HEK293 (cell line): ENCODE measurements at regions not wholly inside any gene's neighbourhood (a gene's known extent, or its start where the extent isn't known, plus 50 kb on each side); places are given as distances from the start of the nearest gene placed in this dataset.
A peak's percentile ranks its signal among the peaks of the same experiment; 100 is the strongest.

Source experiments
- CTCF ChIA-PET: fragments of 350-600 bp; formaldehyde crosslinking; extraction: SDS; loops from one replicate; lab custom pipeline; 2021; ENCODE audit warnings: antibody characterized with exemption; lab: Yijun Ruan, JAX
- POLR2A ChIA-PET: fragments of 300-600 bp; formaldehyde crosslinking; extraction: SDS; loops from one replicate; lab custom pipeline; 2020; ENCODE audit warnings: antibody characterized with exemption, inconsistent platforms; lab: Yijun Ruan, JAX
- H3K27ac ChIP-seq: fragments of 200-500 bp; sonication (Bioruptor generic); 2 replicates; pipeline ENCODE4 v1.5.1; 2014; ENCODE audit warnings: low read depth, low read length, control low read depth, inconsistent platforms; ENCODE audit errors: extremely low read depth
- H3K36me3 ChIP-seq, 2 experiments: fragments of 200-500 bp in 1 of 2; sonication (Bioruptor generic) in 1 of 2; 1 replicate in 1 of 2; 2 replicates in 1 of 2; pipeline ENCODE4 v1.5.1; 2014 to 2017; ENCODE audit warnings: inconsistent platforms in 2 of 2, low read length in 2 of 2; ENCODE audit not compliant: control insufficient read depth in 2 of 2, insufficient read depth in 1 of 2
- H3K4me1 ChIP-seq: fragments of 200-500 bp; sonication (Bioruptor generic); 2 replicates; pipeline ENCODE4 v1.5.1; 2014; ENCODE audit warnings: mild to moderate bottlenecking, low read length, inconsistent platforms; ENCODE audit not compliant: control insufficient read depth, insufficient read depth
- H3K4me3 ChIP-seq: 2 replicates; pipeline ENCODE4 v1.5.1; 2011; ENCODE audit warnings: low read depth, mild to moderate bottlenecking, control low read depth, low read length, moderate library complexity
- H3K9me3 ChIP-seq: fragments of 200-500 bp; sonication (Bioruptor generic); 2 replicates; pipeline ENCODE4 v1.5.1; 2014; ENCODE audit warnings: low read depth, low read length, inconsistent platforms; ENCODE audit not compliant: control insufficient read depth, insufficient read depth
- IKZF3 ChIP-seq: fragments of 450-650 bp; IDR thresholded peaks from 2 replicates; pipeline ENCODE4 v1.5.0; 2018; ENCODE audit warnings: missing biosample characterization, mild to moderate bottlenecking, missing genetic modification characterization, moderate library complexity
- MYNN ChIP-seq: fragments of 450-650 bp; formaldehyde crosslinking; IDR thresholded peaks from 2 replicates; pipeline ENCODE4 v1.5.1; 2016; ENCODE audit warnings: missing biosample characterization, missing genetic modification characterization, borderline replicate concordance
- SCRT2 ChIP-seq: fragments of 450-650 bp; formaldehyde crosslinking; IDR thresholded peaks from 2 replicates; pipeline ENCODE4 v1.5.1; 2016; ENCODE audit warnings: missing biosample characterization, missing genetic modification characterization
- SP2 ChIP-seq: fragments of 450-650 bp; formaldehyde crosslinking; IDR thresholded peaks from 2 replicates; pipeline ENCODE4 v1.5.1; 2016; ENCODE audit warnings: missing biosample characterization, missing genetic modification characterization
- WT1 ChIP-seq: fragments of 450-650 bp; formaldehyde crosslinking; IDR thresholded peaks from 2 replicates; pipeline ENCODE4 v1.5.1; 2016; ENCODE audit warnings: missing biosample characterization, missing genetic modification characterization
- ZBTB1 ChIP-seq: fragments of 450-650 bp; formaldehyde crosslinking; IDR thresholded peaks from 2 replicates; pipeline ENCODE4 v1.5.1; 2016; ENCODE audit warnings: missing biosample characterization, missing genetic modification characterization
- ZBTB44 ChIP-seq: fragments of 450-650 bp; IDR thresholded peaks from 2 replicates; pipeline ENCODE4 v1.5.1; 2018; ENCODE audit warnings: missing biosample characterization, mild to moderate bottlenecking, missing genetic modification characterization
- ZFP3 ChIP-seq: fragments of 450-650 bp; formaldehyde crosslinking; IDR thresholded peaks from 2 replicates; pipeline ENCODE4 v1.5.1; 2016; ENCODE audit warnings: low read depth, missing biosample characterization, missing genetic modification characterization
- ZIC2 ChIP-seq: fragments of 450-650 bp; formaldehyde crosslinking; IDR thresholded peaks from 2 replicates; pipeline ENCODE4 v1.5.1; 2016; ENCODE audit warnings: missing biosample characterization, missing genetic modification characterization
- ZNF155 ChIP-seq: fragments of 450-650 bp; formaldehyde crosslinking; IDR thresholded peaks from 2 replicates; pipeline ENCODE4 v1.5.1; 2016; ENCODE audit warnings: missing biosample characterization, missing genetic modification characterization
- ZNF169 ChIP-seq: fragments of 450-650 bp; formaldehyde crosslinking; IDR thresholded peaks from 2 replicates; pipeline ENCODE4 v1.5.1; 2016; ENCODE audit warnings: missing biosample characterization, missing genetic modification characterization
- ZNF302 ChIP-seq: fragments of 450-650 bp; formaldehyde crosslinking; IDR thresholded peaks from 2 replicates; pipeline ENCODE4 v1.5.1; 2016; ENCODE audit warnings: missing biosample characterization, missing genetic modification characterization, low read depth
- ZNF335 ChIP-seq: fragments of 450-650 bp; formaldehyde crosslinking; conservative IDR thresholded peaks from 2 replicates; pipeline ENCODE4 v1.5.1; 2016; ENCODE audit warnings: missing biosample characterization, missing genetic modification characterization
- ZNF416 ChIP-seq: fragments of 450-650 bp; formaldehyde crosslinking; IDR thresholded peaks from 2 replicates; pipeline ENCODE4 v1.5.1; 2016; ENCODE audit warnings: missing biosample characterization, missing genetic modification characterization
- ZNF529 ChIP-seq: fragments of 450-650 bp; formaldehyde crosslinking; IDR thresholded peaks from 2 replicates; pipeline ENCODE4 v1.5.1; 2017; ENCODE audit warnings: missing genetic modification characterization, missing biosample characterization; ENCODE audit not compliant: insufficient replicate concordance
- ZNF560 ChIP-seq: fragments of 450-650 bp; formaldehyde crosslinking; IDR thresholded peaks from 2 replicates; pipeline ENCODE4 v1.5.1; 2017; ENCODE audit warnings: missing biosample characterization, missing genetic modification characterization, borderline replicate concordance
- ZNF626 ChIP-seq: fragments of 450-650 bp; sonication (Bioruptor Pico); formaldehyde crosslinking; IDR thresholded peaks from 2 replicates; pipeline ENCODE4 v1.5.1; 2018; ENCODE audit warnings: missing biosample characterization, missing genetic modification characterization, inconsistent platforms
- ZNF792 ChIP-seq: fragments of 450-650 bp; formaldehyde crosslinking; IDR thresholded peaks from 2 replicates; pipeline ENCODE4 v1.5.1; 2016; ENCODE audit warnings: missing biosample characterization, missing genetic modification characterization
- TF ChIP-seq, protein P1 (sequence below): fragments of 450-650 bp; formaldehyde crosslinking; IDR thresholded peaks from 2 replicates; pipeline ENCODE4 v1.5.1; 2017; ENCODE audit warnings: missing biosample characterization, missing genetic modification characterization
- TF ChIP-seq, protein P2 (sequence below): fragments of 450-650 bp; formaldehyde crosslinking; IDR thresholded peaks from 2 replicates; pipeline ENCODE4 v1.5.1; 2017; ENCODE audit warnings: missing biosample characterization, missing genetic modification characterization

DNA sequence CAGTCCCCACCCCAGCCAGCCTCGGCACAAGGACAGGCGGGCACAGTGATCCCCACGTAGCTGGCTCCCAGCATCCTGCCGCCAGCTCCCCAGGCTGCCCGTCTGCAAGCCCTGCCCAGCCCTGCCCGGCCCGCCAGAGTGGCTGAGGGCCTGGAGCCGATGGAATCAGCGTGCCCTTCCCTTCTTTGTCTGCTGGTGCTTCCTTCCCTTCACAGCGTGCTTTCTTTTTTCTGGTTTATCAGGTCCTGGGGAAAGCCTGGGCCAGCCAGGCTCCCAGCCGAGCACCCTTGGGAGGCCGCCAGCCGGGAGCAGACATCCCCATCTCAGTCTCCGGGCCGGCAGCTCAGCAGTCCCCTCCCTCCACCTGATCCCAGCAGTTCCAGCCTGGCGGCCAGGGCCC lies 54.7 kb upstream of the SMAD6 start:
- H3K27ac ChIP-seq: no peak overlapping the region
- TF ChIP-seq ZNF560 (tag by site-specific recombination) (no peak), WT1 (no peak), ZIC2 (peak; percentile 80)
- no peak overlapping the region for H3K4me3 ChIP-seq
- ChIA-PET CTCF (interaction anchor here (0.7 to 1.8 kb wide), 2 partner anchors 29 to 829 kb away, joined by 3 to 7 read pairs; no protein-coding TSS in a partner anchor), POLR2A (no interaction called here)
- H3K36me3 ChIP-seq: no peaks in the 10 kb centered on the region
- no peaks in the 10 kb centered on the region; the same call in 1 of the 2 replicates for H3K4me1 ChIP-seq
- H3K9me3 ChIP-seq: no peaks in the 10 kb centered on the region

GRCh38 chr15:66648588-66648987 lies 53.4 kb upstream of the SMAD6 start:
- Histone ChIP-seq H3K36me3 (no peaks in the 10 kb centered on the region), H3K27ac (no peak overlapping the region), H3K4me3 (no peak overlapping the region), H3K4me1 (no peaks in the 10 kb centered on the region; the same call in 1 of the 2 replicates), H3K9me3 (no peaks in the 10 kb centered on the region)
- TF ChIP-seq ZFP3 (tag by site-specific recombination): peak; percentile 95
- no peak for TF ChIP-seq IKZF3 (tag by site-specific recombination)
- CTCF ChIA-PET: interaction anchor here (0.8 to 1.4 kb wide), 4 partner anchors 10 to 202 kb away, joined by 3 to 5 read pairs (median 3); no protein-coding TSS in a partner anchor
- POLR2A ChIA-PET: interaction anchor here (0.6 kb wide), 1 partner anchor 1132 kb away, joined by 4 read pairs; no protein-coding TSS in a partner anchor

DNA sequence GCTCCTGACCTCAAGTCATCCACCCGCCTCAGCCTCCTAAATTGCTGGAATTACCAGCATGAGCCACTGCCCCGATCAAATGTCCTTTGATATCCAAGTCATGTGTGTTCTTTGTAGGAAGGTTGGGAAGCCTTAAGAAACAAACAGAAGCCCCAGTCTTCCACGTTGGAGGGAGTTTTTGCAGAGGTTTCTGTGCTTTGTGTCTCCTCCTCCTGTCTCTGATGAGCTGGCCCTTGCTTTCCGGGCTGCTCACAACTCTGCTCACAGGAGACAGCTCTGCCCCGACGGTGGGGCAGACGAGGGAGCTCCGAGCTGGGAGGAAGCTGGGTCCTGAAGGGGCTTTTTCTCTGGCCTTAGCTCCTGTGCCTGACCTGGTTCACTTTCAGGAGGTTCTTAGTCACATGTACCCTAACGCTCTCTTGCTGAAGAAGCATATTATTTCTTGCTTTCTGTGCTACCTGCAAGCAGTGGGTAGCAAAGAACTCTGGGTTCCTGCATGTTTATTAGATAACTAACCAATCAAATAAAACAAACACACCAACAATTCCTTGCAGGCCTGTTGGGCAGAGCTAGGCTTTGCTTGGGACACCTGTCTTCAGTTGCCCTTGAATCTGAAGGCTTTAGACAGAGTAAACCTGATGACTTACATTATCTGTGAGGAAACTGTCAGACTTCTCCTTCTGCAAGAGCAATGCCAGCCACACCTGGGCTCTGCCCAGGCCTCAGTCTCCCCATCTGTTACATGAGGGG lies 52.6 kb upstream of the SMAD6 start:
- Histone ChIP-seq H3K4me1 (no peaks in the 10 kb centered on the region; the same call in 1 of the 2 replicates), H3K27ac (no peak overlapping the region)
- POLR2A ChIA-PET: no interaction called here

DNA sequence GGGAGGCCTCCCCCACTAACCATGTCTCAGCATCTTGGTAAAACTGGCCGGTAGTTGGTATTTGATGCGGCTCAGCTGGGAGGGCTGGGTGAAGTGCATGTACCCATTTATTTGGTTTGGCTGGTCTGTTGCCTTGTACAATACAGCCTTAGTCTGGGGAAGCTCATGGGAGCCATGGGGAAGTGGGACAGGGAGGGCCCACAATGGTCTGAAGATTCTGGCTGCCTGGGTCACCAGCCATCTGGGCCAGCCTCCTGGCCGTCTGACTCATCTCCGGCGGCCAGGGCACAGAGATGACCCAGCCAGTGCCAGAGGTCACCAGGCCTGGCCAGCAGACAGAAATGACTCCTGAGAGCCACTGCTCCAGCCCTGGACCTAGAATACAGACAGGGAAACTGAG lies 51.6 kb upstream of the SMAD6 start:
- CTCF ChIA-PET: no interaction called here
- H3K27ac ChIP-seq: no peak overlapping the region
- TF ChIP-seq ZNF416 (tag by site-specific recombination): no peak
- TF ChIP-seq ZBTB44 (tag by site-specific recombination): no peak
- TF ChIP-seq SP2 (tag by site-specific recombination): no peak
- no peak for TF ChIP-seq SCRT2 (tag by site-specific recombination)
- TF ChIP-seq ZNF626: no peak
- TF ChIP-seq ZNF155: no peak
- no peak for TF ChIP-seq ZBTB1 (tag by site-specific recombination)
- TF ChIP-seq, protein P1, sequence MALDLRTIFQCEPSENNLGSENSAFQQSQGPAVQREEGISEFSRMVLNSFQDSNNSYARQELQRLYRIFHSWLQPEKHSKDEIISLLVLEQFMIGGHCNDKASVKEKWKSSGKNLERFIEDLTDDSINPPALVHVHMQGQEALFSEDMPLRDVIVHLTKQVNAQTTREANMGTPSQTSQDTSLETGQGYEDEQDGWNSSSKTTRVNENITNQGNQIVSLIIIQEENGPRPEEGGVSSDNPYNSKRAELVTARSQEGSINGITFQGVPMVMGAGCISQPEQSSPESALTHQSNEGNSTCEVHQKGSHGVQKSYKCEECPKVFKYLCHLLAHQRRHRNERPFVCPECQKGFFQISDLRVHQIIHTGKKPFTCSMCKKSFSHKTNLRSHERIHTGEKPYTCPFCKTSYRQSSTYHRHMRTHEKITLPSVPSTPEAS: no peak
- TF ChIP-seq ZNF169: no peak
- TF ChIP-seq ZNF302: no peak
- TF ChIP-seq ZNF792 (tag by site-specific recombination): no peak
- TF ChIP-seq, protein P2, sequence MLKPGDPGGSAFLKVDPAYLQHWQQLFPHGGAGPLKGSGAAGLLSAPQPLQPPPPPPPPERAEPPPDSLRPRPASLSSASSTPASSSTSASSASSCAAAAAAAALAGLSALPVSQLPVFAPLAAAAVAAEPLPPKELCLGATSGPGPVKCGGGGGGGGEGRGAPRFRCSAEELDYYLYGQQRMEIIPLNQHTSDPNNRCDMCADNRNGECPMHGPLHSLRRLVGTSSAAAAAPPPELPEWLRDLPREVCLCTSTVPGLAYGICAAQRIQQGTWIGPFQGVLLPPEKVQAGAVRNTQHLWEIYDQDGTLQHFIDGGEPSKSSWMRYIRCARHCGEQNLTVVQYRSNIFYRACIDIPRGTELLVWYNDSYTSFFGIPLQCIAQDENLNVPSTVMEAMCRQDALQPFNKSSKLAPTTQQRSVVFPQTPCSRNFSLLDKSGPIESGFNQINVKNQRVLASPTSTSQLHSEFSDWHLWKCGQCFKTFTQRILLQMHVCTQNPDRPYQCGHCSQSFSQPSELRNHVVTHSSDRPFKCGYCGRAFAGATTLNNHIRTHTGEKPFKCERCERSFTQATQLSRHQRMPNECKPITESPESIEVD (tag by site-specific recombination): no peak
- no peak for TF ChIP-seq ZNF529 (tag by site-specific recombination)

More for the DNA sequence above, 52.6 kb upstream of the SMAD6 start:
- CTCF ChIA-PET: interaction anchor here (1.0 to 1.4 kb wide), 2 partner anchors 47 to 201 kb away, joined by 3 to 5 read pairs; no protein-coding TSS in a partner anchor
- Histone ChIP-seq H3K4me3 (no peak overlapping the region), H3K36me3 (no peaks in the 10 kb centered on the region), H3K9me3 (no peaks in the 10 kb centered on the region)
- TF ChIP-seq MYNN: no peak
- TF ChIP-seq ZNF335 (tag by site-specific recombination): peak; percentile 58

More for the DNA sequence above, 51.6 kb upstream of the SMAD6 start:
- POLR2A ChIA-PET: no interaction called here
- Histone ChIP-seq H3K36me3 (no peaks in the 10 kb centered on the region), H3K4me1 (no peaks in the 10 kb centered on the region; the same call in 1 of the 2 replicates), H3K4me3 (no peak overlapping the region), H3K9me3 (no peaks in the 10 kb centered on the region)
